Stimulated activated naive CD8-positive, alpha-beta T cell treated with anti-CD3 and anti-CD28 coated beads, Interleukin-15, amount 100 ng/mL, for 72 hours (primary cell): ENCODE measurements at regions not wholly inside any gene's neighbourhood (a gene's known extent, or its start where the extent isn't known, plus 50 kb on each side); places are given as distances from the start of the nearest gene placed in this dataset.
"Not testable (repeated sequence)": the region's sequence is repeated elsewhere in the genome, so short reads cannot be mapped to it uniquely, and the experiment has no call there.

Experiments
- ATAC-seq: fragments of 150-1000 bp; cut with Tn5 transposase; 2 replicates; pipeline ENCODE4 v1.10.0; 2021; ENCODE audit warnings: mild to moderate bottlenecking, moderate library complexity
- DNase-seq, 2 donors: peaks; one replicate each; pipeline ENCODE4 v3.0.0; 2021 to 2022
- H3K27ac Mint-ChIP-seq, 2 donors: one replicate each; pipeline ENCODE4 v1.8.0; 2022; ENCODE audit warnings: mild to moderate bottlenecking in 2 of 2, mixed read lengths in 2 of 2, moderate library complexity in 2 of 2
- H3K27me3 Mint-ChIP-seq: one replicate; pipeline ENCODE4 v1.8.0; 2022; ENCODE audit warnings: mixed read lengths
- H3K4me1 Mint-ChIP-seq: one replicate; pipeline ENCODE4 v1.8.0; 2022; ENCODE audit warnings: mild to moderate bottlenecking, mixed read lengths
- H3K4me3 Mint-ChIP-seq, 2 donors: one replicate each; pipeline ENCODE4 v1.8.0; 2022; ENCODE audit warnings: mild to moderate bottlenecking in 2 of 2, mixed read lengths in 2 of 2, moderate library complexity in 1 of 2
- H3K9me3 Mint-ChIP-seq, 2 donors: one replicate each; pipeline ENCODE4 v1.8.0; 2022; ENCODE audit warnings: mixed read lengths in 2 of 2

- no peak for DNase-seq
- Mint-ChIP-seq H3K9me3 (no peaks in the 10 kb centered on the region), H3K4me3 (no peak overlapping the region), H3K4me1 (no peaks in the 10 kb centered on the region), H3K27me3 (peaks cover 20% of the 10 kb centered on the region), H3K27ac (no peak overlapping the region)
- ATAC-seq, result no peak
These were observed 85.6 kb upstream of the CPEB2 start for GRCh38 chr4:14916554-14917297.

GRCh38 chr4:14917298-14917633 is 85.0 kb upstream of the CPEB2 start:
- DNase-seq, result no peak
- no peak overlapping the region for H3K27ac Mint-ChIP-seq
- no peak for ATAC-seq
- H3K9me3 Mint-ChIP-seq, result no peaks in the 10 kb centered on the region
- H3K4me1 Mint-ChIP-seq, result no peaks in the 10 kb centered on the region
- no peak overlapping the region for H3K4me3 Mint-ChIP-seq
- peaks cover 20% of the 10 kb centered on the region for H3K27me3 Mint-ChIP-seq

GRCh38 chr4:14918336-14918735 is 83.9 kb upstream of the CPEB2 start:
- Mint-ChIP-seq H3K4me3 (no peak overlapping the region), H3K27me3 (peaks cover 20% of the 10 kb centered on the region), H3K4me1 (no peaks in the 10 kb centered on the region), H3K9me3 (no peaks in the 10 kb centered on the region), H3K27ac (no peak overlapping the region)
- no peak for ATAC-seq
- no peak for DNase-seq

GRCh38 chr4:14919785-14920184 is 82.5 kb upstream of the CPEB2 start:
- DNase-seq (no peak), ATAC-seq (no peak)
- Mint-ChIP-seq H3K27ac (no peak overlapping the region), H3K9me3 (no peaks in the 10 kb centered on the region), H3K27me3 (peaks cover 20% of the 10 kb centered on the region), H3K4me3 (no peak overlapping the region), H3K4me1 (no peaks in the 10 kb centered on the region)

GRCh38 chr4:14920237-14920636 is 82.0 kb upstream of the CPEB2 start:
- Mint-ChIP-seq H3K27ac (no peak overlapping the region), H3K4me1 (no peaks in the 10 kb centered on the region), H3K9me3 (no peaks in the 10 kb centered on the region), H3K27me3 (peaks cover 20% of the 10 kb centered on the region), H3K4me3 (no peak overlapping the region)
- ATAC-seq (no peak), DNase-seq (no peak)

GRCh38 chr4:14920759-14921320 is 81.4 kb upstream of the CPEB2 start:
- Mint-ChIP-seq H3K27ac (no peak overlapping the region), H3K4me1 (no peaks in the 10 kb centered on the region), H3K27me3 (peaks cover 19% of the 10 kb centered on the region), H3K9me3 (no peaks in the 10 kb centered on the region), H3K4me3 (no peak overlapping the region)
- DNase-seq, result peak in 1 of 2 donors; percentile 30
- ATAC-seq, result peak; percentile 59

- not testable (repeated sequence) for H3K4me3 Mint-ChIP-seq, H3K9me3 Mint-ChIP-seq, H3K4me1 Mint-ChIP-seq, DNase-seq, H3K27ac Mint-ChIP-seq, H3K27me3 Mint-ChIP-seq
- peak; percentile 19 for ATAC-seq
These were observed 80.5 kb upstream of the CPEB2 start for GRCh38 chr4:14921781-14922180.

- no peaks in the 10 kb centered on the region for H3K4me1 Mint-ChIP-seq
- H3K27me3 Mint-ChIP-seq, result no peaks in the 10 kb centered on the region
- H3K9me3 Mint-ChIP-seq, result no peaks in the 10 kb centered on the region
- H3K27ac Mint-ChIP-seq, result no peak overlapping the region
- ATAC-seq (peak; percentile 74), DNase-seq (peak in 1 of 2 donors; percentile 18)
- no peak overlapping the region for H3K4me3 Mint-ChIP-seq
These were observed 78.0 kb upstream of the CPEB2 start for GRCh38 chr4:14924076-14924811.

GRCh38 chr4:14924812-14925344 is 77.4 kb upstream of the CPEB2 start:
- Mint-ChIP-seq H3K27ac (no peak overlapping the region), H3K9me3 (no peaks in the 10 kb centered on the region), H3K4me1 (no peaks in the 10 kb centered on the region), H3K27me3 (no peaks in the 10 kb centered on the region), H3K4me3 (no peak overlapping the region)
- DNase-seq, result peak in 1 of 2 donors; percentile 21
- peak; percentile 27 for ATAC-seq

- ATAC-seq (no peak), DNase-seq (no peak)
- Mint-ChIP-seq H3K9me3 (no peaks in the 10 kb centered on the region), H3K4me3 (no peak overlapping the region), H3K27ac (no peak overlapping the region), H3K27me3 (no peaks in the 10 kb centered on the region), H3K4me1 (no peaks in the 10 kb centered on the region)
These were observed 76.8 kb upstream of the CPEB2 start for GRCh38 chr4:14925471-14925870.

GRCh38 chr4:14926368-14926767 is 75.9 kb upstream of the CPEB2 start:
- no peak for ATAC-seq
- H3K4me1 Mint-ChIP-seq, result no peaks in the 10 kb centered on the region
- H3K9me3 Mint-ChIP-seq, result no peaks in the 10 kb centered on the region
- H3K27me3 Mint-ChIP-seq, result peaks cover 6% of the 10 kb centered on the region
- no peak for DNase-seq
- no peak overlapping the region for H3K27ac Mint-ChIP-seq
- no peak overlapping the region for H3K4me3 Mint-ChIP-seq

GRCh38 chr4:14928035-14928434 is 74.2 kb upstream of the CPEB2 start:
- no peak for DNase-seq
- no peak overlapping the region for H3K4me3 Mint-ChIP-seq
- no peak for ATAC-seq
- H3K27ac Mint-ChIP-seq, result no peak overlapping the region
- no peaks in the 10 kb centered on the region for H3K4me1 Mint-ChIP-seq
- H3K27me3 Mint-ChIP-seq, result peaks cover 8% of the 10 kb centered on the region
- no peaks in the 10 kb centered on the region for H3K9me3 Mint-ChIP-seq

- no peaks in the 10 kb centered on the region for H3K4me1 Mint-ChIP-seq
- no peak for DNase-seq
- H3K27me3 Mint-ChIP-seq, result peaks cover 8% of the 10 kb centered on the region
- H3K9me3 Mint-ChIP-seq, result no peaks in the 10 kb centered on the region
- H3K4me3 Mint-ChIP-seq, result no peak overlapping the region
- no peak for ATAC-seq
- H3K27ac Mint-ChIP-seq, result no peak overlapping the region
These were observed 72.6 kb upstream of the CPEB2 start for GRCh38 chr4:14929669-14930068.

GRCh38 chr4:14934704-14935390 is 67.4 kb upstream of the CPEB2 start:
- no peaks in the 10 kb centered on the region for H3K9me3 Mint-ChIP-seq
- DNase-seq (no peak), ATAC-seq (no peak)
- H3K27me3 Mint-ChIP-seq, result peaks cover 28% of the 10 kb centered on the region
- no peak overlapping the region for H3K4me3 Mint-ChIP-seq
- no peak overlapping the region for H3K27ac Mint-ChIP-seq
- no peaks in the 10 kb centered on the region for H3K4me1 Mint-ChIP-seq

- ATAC-seq, result no peak
- Mint-ChIP-seq H3K4me1 (no peaks in the 10 kb centered on the region), H3K9me3 (no peaks in the 10 kb centered on the region)
These were observed 58.5 kb upstream of the CPEB2 start for GRCh38 chr4:14943749-14944148.

GRCh38 chr4:14952352-14952751 is 49.9 kb upstream of the CPEB2 start:
- Mint-ChIP-seq H3K4me3 (no peak overlapping the region), H3K4me1 (no peaks in the 10 kb centered on the region), H3K9me3 (no peaks in the 10 kb centered on the region)

More at GRCh38 chr4:14943749-14944148, 58.5 kb upstream of the CPEB2 start:
- no peak for DNase-seq
- Mint-ChIP-seq H3K27ac (no peak overlapping the region), H3K27me3 (no peaks in the 10 kb centered on the region), H3K4me3 (no peak overlapping the region)

More at GRCh38 chr4:14952352-14952751, 49.9 kb upstream of the CPEB2 start:
- no peaks in the 10 kb centered on the region for H3K27me3 Mint-ChIP-seq
- DNase-seq, result no peak
- H3K27ac Mint-ChIP-seq, result peak overlapping the region in 1 of 2 donors; percentile 20
- ATAC-seq, result no peak
